SK-MEL-5 (cell line): ENCODE measurements at regions not wholly inside any gene's neighbourhood (a gene's known extent, or its start where the extent isn't known, plus 50 kb on each side); places are given as distances from the start of the nearest gene placed in this dataset.

ENCODE experiments used
- DNase-seq: peaks from one replicate; pipeline ENCODE4 v3.0.0-alpha.2; 2016; ENCODE audit warnings: low read depth, low spot score
- in situ Hi-C: cut with HindIII; loops from 2 replicates; pipeline ENCODE4 v1.10.0; 2016; ENCODE audit warnings: low sequenced_read_pairs, high pct_unique_total_duplicates, low pct_unique_long_range_greater_than_20kb

DNA sequence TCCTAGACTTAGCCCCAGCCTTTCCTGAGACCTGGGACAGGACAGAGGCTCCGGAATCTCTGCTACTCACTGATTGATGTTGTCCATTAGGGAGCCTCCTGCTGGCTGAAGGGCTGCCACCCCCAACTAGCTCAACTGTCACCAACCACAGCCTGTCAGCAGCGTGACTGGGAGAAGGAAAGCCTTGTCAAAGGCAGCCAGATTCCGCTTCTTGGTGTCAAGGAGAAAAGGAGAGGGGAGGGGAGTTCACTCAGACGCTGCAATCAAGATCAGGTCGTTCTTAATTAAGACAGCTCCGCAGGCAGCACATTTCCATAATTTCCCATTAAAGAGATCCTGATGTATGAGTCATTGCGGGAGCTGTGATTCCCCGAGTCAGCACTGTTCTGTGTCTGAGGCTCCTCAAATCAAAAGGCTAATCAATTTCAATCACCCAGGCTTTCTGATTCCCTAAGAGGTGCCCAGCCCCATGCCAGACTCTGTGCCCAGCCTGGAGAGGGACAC, 152.8 kb upstream of the ZBED5 start:
- peak; percentile 61 for DNase-seq
- in situ Hi-C loops: no loop called here

GRCh38 chr11:11009179-11009578, 151.3 kb upstream of the ZBED5 start:
- in situ Hi-C loops: no loop called here
- DNase-seq: no peak

DNA sequence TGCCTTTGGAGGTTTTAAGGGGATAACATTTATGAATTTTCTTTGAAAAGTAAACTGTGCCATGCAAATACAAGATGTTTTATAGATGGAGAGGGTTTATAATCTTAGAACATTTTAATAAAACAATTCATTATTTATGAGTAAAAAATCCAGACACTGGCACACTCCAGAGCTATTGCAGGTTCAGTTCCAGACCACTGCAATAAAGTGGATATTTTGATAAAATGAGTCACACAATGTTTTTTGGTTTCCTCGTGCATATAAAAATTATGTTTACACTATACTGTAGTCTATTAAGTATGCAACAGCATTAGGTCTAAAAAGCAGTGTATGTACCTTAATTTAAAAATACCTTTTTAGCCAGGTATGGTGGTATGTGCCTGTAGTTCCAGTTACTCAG, 146.2 kb upstream of the ZBED5 start:
- in situ Hi-C loops: no loop called here
- DNase-seq: no peak

DNA sequence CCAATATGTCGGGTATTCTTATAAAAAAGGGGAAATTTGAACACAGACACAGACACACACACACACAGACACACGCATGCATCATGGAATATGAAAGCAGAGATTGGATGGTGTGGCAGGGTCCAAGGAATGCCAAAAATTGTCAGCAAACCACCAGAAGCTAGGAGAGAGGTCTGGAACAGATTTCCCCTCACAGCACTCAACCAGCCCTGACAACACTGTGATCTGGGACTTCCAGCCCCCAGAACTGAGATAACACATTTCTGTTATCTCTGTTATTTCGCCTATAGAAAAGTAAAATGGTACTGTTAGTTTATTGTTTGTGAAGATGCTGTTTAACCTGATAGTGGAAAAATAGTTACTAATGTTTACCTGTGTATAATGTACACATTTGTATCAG, 145.4 kb upstream of the ZBED5 start:
- no peak for DNase-seq
- in situ Hi-C loops: no loop called here

- in situ Hi-C loops: no loop called here
- DNase-seq: no peak
These were observed 142.9 kb upstream of the ZBED5 start for GRCh38 chr11:11000579-11001283.

- DNase-seq: no peak
- in situ Hi-C loops: no loop called here
These were observed 140.8 kb upstream of the ZBED5 start for GRCh38 chr11:10998674-10999073.

DNA sequence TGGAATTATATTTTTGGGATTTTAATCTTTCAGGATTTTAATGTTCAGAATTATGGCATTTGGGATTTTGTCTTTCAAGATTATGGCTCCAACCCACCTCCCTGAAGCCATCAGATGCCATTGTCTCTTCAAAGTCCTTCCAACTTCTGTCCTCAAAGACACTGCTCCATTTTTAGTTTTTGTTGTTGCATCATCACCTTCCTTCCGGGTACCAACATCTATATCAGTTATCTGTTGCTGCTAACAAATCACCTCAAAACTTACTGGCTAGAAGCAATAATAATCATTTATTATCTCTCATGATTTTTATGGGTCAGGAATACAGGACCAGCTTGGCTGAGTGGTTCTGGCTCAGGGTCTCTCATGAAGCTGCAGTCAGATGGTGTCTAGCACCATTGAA, 138.8 kb upstream of the ZBED5 start:
- in situ Hi-C loops: no loop called here
- no peak for DNase-seq

DNA sequence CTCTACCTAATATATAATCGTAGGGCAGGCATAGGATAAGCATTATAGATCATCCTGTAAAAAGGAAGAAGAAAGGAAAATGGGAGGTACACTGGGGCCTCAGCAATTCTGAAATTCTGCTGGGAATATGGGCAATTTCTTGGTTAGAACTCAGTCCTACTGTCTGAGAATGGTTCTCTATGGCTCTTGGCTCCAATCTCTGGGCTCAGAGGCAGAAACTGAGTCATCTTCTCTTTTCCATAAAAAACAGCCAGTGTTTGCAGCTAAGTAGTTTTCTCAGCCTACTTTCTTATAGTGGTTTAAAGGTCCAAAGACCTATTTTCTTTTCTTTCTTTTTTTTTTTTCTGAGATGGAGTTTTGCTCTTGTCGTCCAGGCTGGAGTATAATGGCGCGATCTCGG, 135.8 kb upstream of the ZBED5 start:
- no peak for DNase-seq
- in situ Hi-C loops: no loop called here

GRCh38 chr11:10993186-10993585, 135.3 kb upstream of the ZBED5 start:
- DNase-seq: no peak

GRCh38 chr11:10991393-10991792, 133.5 kb upstream of the ZBED5 start:
- in situ Hi-C loops: no loop called here
- no peak for DNase-seq

More at GRCh38 chr11:10993186-10993585, 135.3 kb upstream of the ZBED5 start:
- in situ Hi-C loops: no loop called here

DNA sequence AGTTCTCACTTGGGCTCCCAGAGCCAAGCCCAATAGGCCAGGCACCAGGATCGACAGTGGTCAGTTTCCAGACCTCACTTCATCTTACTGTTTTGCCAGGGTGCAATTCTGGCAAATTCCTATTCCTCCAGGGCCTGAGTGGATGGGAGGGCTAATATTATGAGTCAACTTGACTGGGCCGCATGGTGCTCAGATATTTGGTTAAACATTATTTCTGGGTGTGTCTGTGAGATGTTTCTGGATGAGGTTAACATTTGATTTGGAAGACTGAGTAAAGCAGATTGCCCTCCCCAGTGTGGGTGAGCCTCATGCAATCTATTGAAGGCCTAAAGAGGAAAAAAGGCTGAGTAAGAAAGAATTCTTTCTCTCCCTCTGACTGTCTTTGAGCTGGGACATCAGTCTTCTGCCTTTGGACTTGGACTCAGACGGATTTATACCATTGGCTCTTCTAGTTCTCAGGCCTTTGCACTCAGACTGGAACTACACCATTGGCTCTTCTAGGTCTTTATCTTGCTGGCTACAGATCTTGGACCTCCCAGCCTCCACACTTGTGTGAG, 132.9 kb upstream of the ZBED5 start:
- no peak for DNase-seq
- in situ Hi-C loops: no loop called here

GRCh38 chr11:10990160-10990559, 132.3 kb upstream of the ZBED5 start:
- in situ Hi-C loops: no loop called here
- no peak for DNase-seq

DNA sequence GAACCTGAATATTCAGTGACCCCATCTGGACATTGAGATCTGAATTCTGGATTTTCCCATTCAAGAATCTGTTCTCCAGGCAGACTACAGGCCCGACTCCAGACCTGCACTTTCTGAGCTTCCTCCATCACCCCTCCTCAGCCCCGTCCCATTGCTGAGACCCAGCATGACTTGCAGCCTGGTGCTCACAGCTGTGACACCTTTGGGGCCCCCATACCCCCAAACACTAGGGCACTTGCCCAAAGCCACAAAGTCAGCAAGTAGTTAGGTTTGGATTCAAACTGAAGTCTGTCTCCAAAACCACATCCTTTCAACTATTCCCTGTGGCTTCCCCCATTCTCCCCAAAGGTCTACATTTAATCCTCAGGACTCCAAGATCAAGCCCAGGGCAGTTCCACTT, 128.2 kb upstream of the ZBED5 start:
- in situ Hi-C loops: no loop called here
- no peak for DNase-seq

GRCh38 chr11:10984742-10985141, 126.9 kb upstream of the ZBED5 start:
- DNase-seq: no peak
- in situ Hi-C loops: no loop called here

DNA sequence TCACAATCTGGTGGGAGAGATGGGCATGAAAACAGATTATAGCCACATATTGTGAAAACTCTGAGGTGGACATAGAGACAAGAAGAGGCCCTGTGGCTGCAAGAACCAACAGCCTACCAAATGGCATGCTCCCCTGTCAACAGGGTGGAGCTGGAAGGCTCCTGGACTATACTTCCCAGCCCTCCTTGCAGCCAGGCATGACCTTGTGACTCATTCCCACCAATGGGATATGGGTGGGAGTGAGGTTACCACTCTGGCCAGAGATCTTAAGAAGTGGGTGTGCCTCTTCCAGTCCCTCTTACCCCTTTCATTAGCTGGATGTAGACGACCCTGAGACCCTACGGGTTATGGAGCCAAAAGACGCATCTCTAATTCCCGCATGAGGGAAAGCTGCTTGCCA, 126.4 kb upstream of the ZBED5 start:
- DNase-seq: peak; percentile 26
- in situ Hi-C loops: no loop called here

DNA sequence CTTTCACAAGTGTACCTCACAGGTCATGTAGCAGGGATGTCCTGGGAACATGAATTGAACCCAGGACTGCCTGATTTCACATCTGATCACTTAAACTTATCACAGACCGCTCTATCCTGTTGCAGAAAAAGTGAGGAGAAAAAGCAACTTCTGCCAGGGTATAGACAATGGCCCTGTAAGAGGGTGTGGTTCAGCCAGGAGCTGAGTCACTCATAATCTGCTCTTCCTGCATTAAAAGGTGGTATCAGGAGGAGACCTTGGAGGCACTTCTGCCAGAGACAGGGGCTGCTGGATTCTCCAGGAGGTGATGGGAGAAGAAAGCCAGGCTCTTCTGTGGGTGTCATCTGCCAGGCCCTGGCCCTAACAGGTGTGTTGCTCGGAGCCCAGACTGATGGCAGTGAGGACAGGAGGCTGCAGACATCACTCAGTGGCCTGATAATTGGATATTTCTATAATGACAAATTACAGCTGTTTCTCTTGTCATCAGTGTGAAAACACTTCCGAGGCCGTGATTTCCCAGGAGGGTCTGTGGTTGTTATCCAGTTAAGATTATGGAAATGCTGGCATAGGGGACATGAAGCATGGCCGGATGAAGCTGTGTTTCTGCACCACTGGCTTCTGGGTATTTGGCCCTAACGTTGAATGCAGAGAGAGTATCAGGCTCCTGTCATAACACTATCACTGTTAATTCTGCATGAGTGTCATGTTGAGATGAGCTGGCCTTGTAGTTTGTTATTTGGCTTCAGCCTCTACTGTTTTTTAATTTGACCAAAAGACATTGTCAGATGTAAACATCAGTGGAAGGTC, 125.1 kb upstream of the ZBED5 start:
- in situ Hi-C loops: no loop called here
- no peak for DNase-seq

- in situ Hi-C loops: no loop called here
These were observed 121.7 kb upstream of the ZBED5 start for GRCh38 chr11:10979529-10979928.

DNA sequence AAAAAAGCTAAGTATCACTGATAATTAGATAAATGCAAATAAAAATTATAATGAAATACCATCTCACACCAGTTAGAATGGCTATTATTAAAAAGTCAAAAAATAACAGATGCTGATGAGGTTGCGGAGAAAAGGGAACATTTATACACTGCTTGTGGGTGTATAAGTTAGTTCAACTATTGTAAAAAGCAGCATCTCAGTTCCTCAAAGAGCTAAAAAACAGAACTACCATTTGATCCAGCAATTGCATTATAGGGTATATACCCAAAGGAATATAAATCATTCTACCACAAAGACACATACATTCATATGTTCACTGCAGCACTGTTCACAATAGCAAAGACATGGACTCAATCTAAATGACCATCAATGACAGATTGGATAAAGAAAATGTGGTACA, 120.3 kb upstream of the ZBED5 start:
- in situ Hi-C loops: no loop called here
- DNase-seq: no peak

More at GRCh38 chr11:10979529-10979928, 121.7 kb upstream of the ZBED5 start:
- no peak for DNase-seq

- peak; percentile 29 for DNase-seq
- in situ Hi-C loops: no loop called here
These were observed 117.5 kb upstream of the ZBED5 start for GRCh38 chr11:10975287-10975721.
